GM13977 (cell line): ENCODE measurements at regions not wholly inside any gene's neighbourhood (a gene's known extent, or its start where the extent isn't known, plus 50 kb on each side); places are given as distances from the start of the nearest gene placed in this dataset.
"Not testable (repeated sequence)": the region's sequence is repeated elsewhere in the genome, so short reads cannot be mapped to it uniquely, and the experiment has no call there.

Source experiments
- DNase-seq: peaks from one replicate; pipeline ENCODE4 v3.0.0; 2012; ENCODE audit warnings: low spot score
- CTCF ChIP-seq: IDR thresholded peaks from 2 replicates; pipeline ENCODE4 v1.5.1; 2012; ENCODE audit warnings: mild to moderate bottlenecking, control low read depth; ENCODE audit not compliant: insufficient read depth; ENCODE audit errors: extremely low read depth, missing control alignments
- in situ Hi-C: fragments of 300-500 bp; cut with MboI; formaldehyde crosslinking; loops from one replicate; pipeline ENCODE4 v1.12.0; 2022; ENCODE audit warnings: low sequenced_read_pairs, low pct_unique_long_range_greater_than_20kb, mixed read lengths, inconsistent platforms; ENCODE audit not compliant: unreplicated experiment

DNA sequence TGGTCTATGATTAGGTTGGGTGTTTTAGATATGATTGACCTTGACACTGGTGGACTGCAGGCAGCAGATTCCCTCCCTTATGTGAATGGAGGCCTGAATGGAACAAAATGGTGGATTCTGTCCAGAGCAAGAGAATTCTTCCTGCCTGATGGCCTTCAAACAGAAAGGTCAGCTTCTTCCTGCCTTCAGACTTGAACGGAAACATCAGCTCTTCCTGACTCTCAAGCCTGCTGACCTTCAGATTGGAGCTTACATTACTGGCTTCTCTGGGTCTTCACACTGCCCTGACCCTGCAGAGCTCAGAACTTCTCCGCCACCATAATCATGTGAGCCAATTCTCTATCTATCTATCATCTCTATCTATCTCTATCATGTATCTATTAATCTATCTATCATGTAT lies 111.6 kb downstream of the RAMP3 start:
- in situ Hi-C loops = no loop called here
- TF ChIP-seq CTCF = no peak
- DNase-seq = no peak

- in situ Hi-C loops = no loop called here
- TF ChIP-seq CTCF = no peak
- no peak for DNase-seq
These were observed 121.3 kb downstream of the RAMP3 start for GRCh38 chr7:45278763-45279398.

- in situ Hi-C loops, DNase-seq: not testable (repeated sequence)
These were observed 132.0 kb downstream of the RAMP3 start for GRCh38 chr7:45289611-45290010.

GRCh38 chr7:45290880-45291279 lies 133.3 kb downstream of the RAMP3 start:
- no peak for DNase-seq
- in situ Hi-C loops = no loop called here
- TF ChIP-seq CTCF = no peak

DNA sequence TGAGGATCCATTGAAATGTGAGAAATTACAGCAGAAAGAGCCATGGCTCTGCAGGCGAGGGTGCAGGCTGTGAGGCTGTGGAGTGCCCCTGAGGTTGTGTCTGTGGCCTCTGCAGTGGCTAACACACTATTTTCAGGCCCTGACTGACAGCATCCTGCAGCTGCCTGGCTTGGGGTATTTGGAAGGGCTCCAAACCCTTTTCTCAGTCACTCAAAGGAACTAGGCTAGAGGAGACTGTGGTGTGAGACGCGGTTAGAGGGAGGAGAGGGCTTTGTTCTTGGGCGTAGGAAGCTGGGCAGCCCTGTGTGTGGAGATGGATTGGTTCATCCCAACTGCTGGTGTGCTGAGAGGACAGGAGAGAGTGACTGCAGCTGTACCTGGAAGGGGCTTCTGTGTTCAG lies 134.9 kb downstream of the RAMP3 start:
- no peak for TF ChIP-seq CTCF
- no peak for DNase-seq
- in situ Hi-C loops = no loop called here

DNA sequence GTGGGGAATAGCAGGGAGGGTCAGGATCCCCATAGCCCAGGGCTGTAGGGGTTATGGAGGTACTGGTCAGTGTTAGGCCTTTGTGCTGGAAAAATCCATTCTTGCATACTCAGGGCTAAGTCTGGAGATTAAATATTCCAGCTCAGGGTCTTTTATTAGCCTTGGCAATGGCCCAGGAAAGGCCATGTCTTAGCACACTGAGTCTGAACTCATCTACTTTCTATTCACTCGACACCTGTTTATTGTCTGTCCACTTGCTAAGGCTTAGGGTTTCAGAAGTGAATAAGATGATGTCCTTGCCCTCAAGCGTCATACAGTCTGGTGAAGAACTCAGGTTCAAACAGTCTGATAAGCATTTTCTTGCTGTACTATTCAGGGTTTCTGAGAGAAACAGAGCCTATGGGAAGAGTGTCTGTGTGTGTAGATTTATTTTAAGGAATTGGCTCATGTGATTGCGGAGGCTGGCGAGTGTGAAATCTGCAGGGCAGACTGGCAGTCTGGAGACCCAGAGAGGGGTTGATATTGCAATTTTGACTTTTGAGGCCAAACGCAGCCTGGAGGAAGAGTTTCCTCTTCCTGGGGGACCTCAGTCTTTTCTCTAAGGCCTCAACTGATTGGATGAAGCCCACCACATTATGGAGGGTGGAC lies 135.8 kb downstream of the RAMP3 start:
- in situ Hi-C loops = no loop called here
- TF ChIP-seq CTCF = no peak
- no peak for DNase-seq

- TF ChIP-seq CTCF = no peak
- DNase-seq = no peak
- in situ Hi-C loops = no loop called here
These were observed 137.0 kb downstream of the RAMP3 start for GRCh38 chr7:45294559-45294958.
